ENCODE measurements at regions not wholly inside any gene's neighbourhood (a gene's known extent, or its start where the extent isn't known, plus 50 kb on each side); places are given as distances from the start of the nearest gene placed in this dataset.
"Not testable (repeated sequence)": the region's sequence is repeated elsewhere in the genome, so short reads cannot be mapped to it uniquely, and the experiment has no call there.

- Histone ChIP-seq H3K27ac (ENCODE audit: low read depth) (no peak overlapping the region), H3K4me1 (ENCODE audit: insufficient read depth) (no peaks in the 10 kb centered on the region), H3K36me3 (ENCODE audit: insufficient read depth) (no peaks in the 10 kb centered on the region), H3K4me3 (ENCODE audit: low read depth, low read length) (no peak overlapping the region)
- DNase-seq (ENCODE audit: extremely low spot score), result no peak
- WGBS, result 85% methylated on average over 4 of the region's 4 CpGs
These were observed 266.5 kb downstream of the HGF start for GRCh38 chr7:81503336-81503735.

- WGBS, result 50% methylated on average over 2 of the region's 2 CpGs
- Histone ChIP-seq H3K4me1 (ENCODE audit: insufficient read depth) (no peaks in the 10 kb centered on the region), H3K4me3 (ENCODE audit: low read depth, low read length) (no peak overlapping the region), H3K27ac (ENCODE audit: low read depth) (no peak overlapping the region), H3K36me3 (ENCODE audit: insufficient read depth) (no peaks in the 10 kb centered on the region)
- no peak for DNase-seq (ENCODE audit: extremely low spot score)
These were observed 268.6 kb downstream of the HGF start for GRCh38 chr7:81501220-81501619.

GRCh38 chr7:81500631-81501030, 269.2 kb downstream of the HGF start:
- Histone ChIP-seq H3K4me3 (ENCODE audit: low read depth, low read length) (no peak overlapping the region), H3K27ac (ENCODE audit: low read depth) (no peak overlapping the region), H3K4me1 (ENCODE audit: insufficient read depth) (no peaks in the 10 kb centered on the region), H3K36me3 (ENCODE audit: insufficient read depth) (no peaks in the 10 kb centered on the region)
- WGBS, result 87% methylated on average over 8 of the region's 8 CpGs
- DNase-seq (ENCODE audit: extremely low spot score), result no peak

- 67% methylated on average over 4 of the region's 4 CpGs for WGBS
- Histone ChIP-seq H3K27ac (ENCODE audit: low read depth) (no peak overlapping the region), H3K4me1 (ENCODE audit: insufficient read depth) (no peaks in the 10 kb centered on the region), H3K36me3 (ENCODE audit: insufficient read depth) (no peaks in the 10 kb centered on the region), H3K4me3 (ENCODE audit: low read depth, low read length) (no peak overlapping the region)
- DNase-seq (ENCODE audit: extremely low spot score), result peak; percentile 49
These were observed 270.4 kb downstream of the HGF start for GRCh38 chr7:81499262-81500116.

- 82% methylated on average over 1 of the region's 1 CpG for WGBS
- H3K4me1 ChIP-seq (ENCODE audit: insufficient read depth), result no peaks in the 10 kb centered on the region
- H3K27ac ChIP-seq (ENCODE audit: low read depth), result no peak overlapping the region
- DNase-seq (ENCODE audit: extremely low spot score), result no peak
- H3K36me3 ChIP-seq (ENCODE audit: insufficient read depth), result no peaks in the 10 kb centered on the region
- no peak overlapping the region for H3K4me3 ChIP-seq (ENCODE audit: low read depth, low read length)
These were observed 271.7 kb downstream of the HGF start for GRCh38 chr7:81498176-81498575.

- WGBS, result 87% methylated on average over 1 of the region's 1 CpG
- Histone ChIP-seq H3K4me3 (ENCODE audit: low read depth, low read length) (no peak overlapping the region), H3K36me3 (ENCODE audit: insufficient read depth) (no peaks in the 10 kb centered on the region), H3K4me1 (ENCODE audit: insufficient read depth) (no peaks in the 10 kb centered on the region), H3K27ac (ENCODE audit: low read depth) (no peak overlapping the region)
- no peak for DNase-seq (ENCODE audit: extremely low spot score)
These were observed 276.9 kb downstream of the HGF start for GRCh38 chr7:81492910-81493309.

- WGBS, result 86% methylated on average over 1 of the region's 1 CpG
- no peaks in the 10 kb centered on the region for H3K36me3 ChIP-seq (ENCODE audit: insufficient read depth)
- no peak for DNase-seq (ENCODE audit: extremely low spot score)
- H3K4me3 ChIP-seq (ENCODE audit: low read depth, low read length), result no peak overlapping the region
- H3K27ac ChIP-seq (ENCODE audit: low read depth), result no peak overlapping the region
- H3K4me1 ChIP-seq (ENCODE audit: insufficient read depth), result no peaks in the 10 kb centered on the region
These were observed 277.6 kb downstream of the HGF start for GRCh38 chr7:81492240-81492639.

GRCh38 chr7:81491573-81491972, 278.3 kb downstream of the HGF start:
- Histone ChIP-seq H3K4me3 (ENCODE audit: low read depth, low read length) (no peak overlapping the region), H3K36me3 (ENCODE audit: insufficient read depth) (no peaks in the 10 kb centered on the region), H3K4me1 (ENCODE audit: insufficient read depth) (no peaks in the 10 kb centered on the region), H3K27ac (ENCODE audit: low read depth) (no peak overlapping the region)
- no peak for DNase-seq (ENCODE audit: extremely low spot score)
- 58% methylated on average over 3 of the region's 3 CpGs for WGBS

GRCh38 chr7:81488210-81488609, 281.6 kb downstream of the HGF start:
- no peak overlapping the region for H3K4me3 ChIP-seq (ENCODE audit: low read depth, low read length)
- 91% methylated on average over 2 of the region's 2 CpGs for WGBS
- H3K27ac ChIP-seq (ENCODE audit: low read depth), result no peak overlapping the region
- H3K4me1 ChIP-seq (ENCODE audit: insufficient read depth), result no peaks in the 10 kb centered on the region
- no peak for DNase-seq (ENCODE audit: extremely low spot score)
- H3K36me3 ChIP-seq (ENCODE audit: insufficient read depth), result no peaks in the 10 kb centered on the region

- no peak overlapping the region for H3K4me3 ChIP-seq (ENCODE audit: low read depth, low read length)
These were observed 282.3 kb downstream of the HGF start for GRCh38 chr7:81487516-81487915.

GRCh38 chr7:81484261-81484660, 285.6 kb downstream of the HGF start:
- H3K4me1 ChIP-seq (ENCODE audit: insufficient read depth), result no peaks in the 10 kb centered on the region
- 36% methylated on average over 3 of the region's 3 CpGs for WGBS
- H3K27ac ChIP-seq (ENCODE audit: low read depth), result no peak overlapping the region
- no peaks in the 10 kb centered on the region for H3K36me3 ChIP-seq (ENCODE audit: insufficient read depth)
- no peak overlapping the region for H3K4me3 ChIP-seq (ENCODE audit: low read depth, low read length)
- no peak for DNase-seq (ENCODE audit: extremely low spot score)

More at GRCh38 chr7:81487516-81487915, 282.3 kb downstream of the HGF start:
- 73% methylated on average over 6 of the region's 6 CpGs for WGBS
- Histone ChIP-seq H3K4me1 (ENCODE audit: insufficient read depth) (no peaks in the 10 kb centered on the region), H3K27ac (ENCODE audit: low read depth) (no peak overlapping the region), H3K36me3 (ENCODE audit: insufficient read depth) (no peaks in the 10 kb centered on the region)
- no peak for DNase-seq (ENCODE audit: extremely low spot score)

GRCh38 chr7:81482600-81483186, 287.2 kb downstream of the HGF start:
- Histone ChIP-seq H3K4me1 (ENCODE audit: insufficient read depth) (no peaks in the 10 kb centered on the region), H3K27ac (ENCODE audit: low read depth) (no peak overlapping the region), H3K36me3 (ENCODE audit: insufficient read depth) (no peaks in the 10 kb centered on the region), H3K4me3 (ENCODE audit: low read depth, low read length) (no peak overlapping the region)
- no peak for DNase-seq (ENCODE audit: extremely low spot score)
- 4% methylated on average over 2 of the region's 2 CpGs for WGBS

- H3K4me1 ChIP-seq (ENCODE audit: insufficient read depth), result no peaks in the 10 kb centered on the region
- no peak overlapping the region for H3K27ac ChIP-seq (ENCODE audit: low read depth)
- no peak overlapping the region for H3K4me3 ChIP-seq (ENCODE audit: low read depth, low read length)
- DNase-seq (ENCODE audit: extremely low spot score), result no peak
- 78% methylated on average over 5 of the region's 5 CpGs for WGBS
- no peaks in the 10 kb centered on the region for H3K36me3 ChIP-seq (ENCODE audit: insufficient read depth)
These were observed 291.2 kb downstream of the HGF start for GRCh38 chr7:81478664-81479063.

- 52% methylated on average over 3 of the region's 3 CpGs for WGBS
- H3K4me3 ChIP-seq (ENCODE audit: low read depth, low read length); DNase-seq (ENCODE audit: extremely low spot score); H3K36me3 ChIP-seq (ENCODE audit: insufficient read depth); H3K27ac ChIP-seq (ENCODE audit: low read depth); H3K4me1 ChIP-seq (ENCODE audit: insufficient read depth): not testable (repeated sequence)
These were observed 291.6 kb downstream of the HGF start for GRCh38 chr7:81478201-81478600.

Data from urinary bladder (tissue), 3 donors.